SK-N-SH (cell line): ENCODE measurements at regions not wholly inside any gene's neighbourhood (a gene's known extent, or its start where the extent isn't known, plus 50 kb on each side); places are given as distances from the start of the nearest gene placed in this dataset.

ENCODE experiments used
- CTCF ChIP-seq: fragments of 200-600 bp; sonication (generic); IDR thresholded peaks from 2 replicates; pipeline ENCODE4 v1.6.1; 2017; ENCODE audit warnings: antibody characterized with exemption, mild to moderate bottlenecking, moderate library complexity
- EP300 ChIP-seq, 2 experiments: IDR thresholded peaks; 2 replicates each; pipeline versions ENCODE4 v1.4.0 to v1.6.1; 2012; ENCODE audit warnings: borderline replicate concordance in 1 of 2, low read depth in 1 of 2, low read length in 1 of 2
- EZH2phosphoT487 ChIP-seq: fragments of 200-600 bp; sonication (generic); IDR thresholded peaks from 2 replicates; pipeline ENCODE4 v1.6.1; 2017; ENCODE audit warnings: low read depth, mixed run types, mild to moderate bottlenecking, antibody characterized with exemption, moderate library complexity, borderline replicate concordance
- FOSL2 ChIP-seq: IDR thresholded peaks from 2 replicates; pipeline ENCODE4 v1.4.0; 2012; ENCODE audit warnings: low read depth, mild to moderate bottlenecking, moderate library complexity, borderline replicate concordance
- FOXM1 ChIP-seq: IDR thresholded peaks from 2 replicates; pipeline ENCODE4 v1.4.0; 2012; ENCODE audit warnings: low read depth, mild to moderate bottlenecking
- MEF2A ChIP-seq: IDR thresholded peaks from 2 replicates; pipeline ENCODE4 v1.4.0; 2012; ENCODE audit warnings: low read depth, borderline replicate concordance
- POLR2AphosphoS5 ChIP-seq: IDR thresholded peaks from 2 replicates; pipeline ENCODE4 v1.6.1; 2012; ENCODE audit warnings: low read depth, low read length
- RAD21 ChIP-seq: IDR thresholded peaks from 2 replicates; pipeline ENCODE4 v1.6.1; 2012; ENCODE audit warnings: mild to moderate bottlenecking, low read length
- SMC3 ChIP-seq: IDR thresholded peaks from 2 replicates; pipeline ENCODE4 v1.6.1; 2012; ENCODE audit warnings: low read depth, low read length, improper control_type of control experiment
- USF2 ChIP-seq: fragments of 150-350 bp; IDR thresholded peaks from 2 replicates; pipeline ENCODE4 v1.6.1; 2017; ENCODE audit warnings: antibody characterized with exemption, low read length, low read depth, borderline replicate concordance

- TF ChIP-seq USF2 (no peak), EP300 (IDR thresholded peaks at IDR 0.05; ENCODE audit: borderline replicate concordance in 1 of 2, low read depth in 1 of 2, low read length in 1 of 2) (no peak), CTCF (no peak), SMC3 (no peak), MEF2A (no peak), FOSL2 (no peak), POLR2AphosphoS5 (no peak), EZH2phosphoT487 (no peak), RAD21 (no peak), FOXM1 (no peak)
These were observed 185.4 kb upstream of the ASCC3 start for GRCh38 chr6:101066481-101066880.
